ENCODE measurements at regions not wholly inside any gene's neighbourhood (a gene's known extent, or its start where the extent isn't known, plus 50 kb on each side); places are given as distances from the start of the nearest gene placed in this dataset.
"Not testable (repeated sequence)": the region's sequence is repeated elsewhere in the genome, so short reads cannot be mapped to it uniquely, and the experiment has no call there.

GRCh38 chr3:4897765-4898453 lies 81.3 kb upstream of the BHLHE40 start:
- no peak for DNase-seq

GRCh38 chr3:4898454-4899313 lies 80.6 kb upstream of the BHLHE40 start:
- DNase-seq = peak in 1 of 2 experiments; percentile 17

GRCh38 chr3:4899710-4900109 lies 79.5 kb upstream of the BHLHE40 start:
- no peak for DNase-seq

GRCh38 chr3:4900298-4900697 lies 78.9 kb upstream of the BHLHE40 start:
- DNase-seq = no peak

GRCh38 chr3:4904811-4905695 lies 74.2 kb upstream of the BHLHE40 start:
- peak; percentile 50 to 53 for DNase-seq

GRCh38 chr3:4906107-4906621 lies 73.1 kb upstream of the BHLHE40 start:
- no peak for DNase-seq

GRCh38 chr3:4907050-4907449 lies 72.2 kb upstream of the BHLHE40 start:
- DNase-seq = no peak

GRCh38 chr3:4907643-4908432 lies 71.4 kb upstream of the BHLHE40 start:
- DNase-seq = no peak

- DNase-seq = no peak
Measured at GRCh38 chr3:4908433-4909156, 70.6 kb upstream of the BHLHE40 start.

- no peak for DNase-seq
Measured at GRCh38 chr3:4914464-4914863, 64.8 kb upstream of the BHLHE40 start.

- DNase-seq = not testable (repeated sequence)
Measured at GRCh38 chr3:4921589-4921988, 57.6 kb upstream of the BHLHE40 start.

- no peak for DNase-seq
Measured at GRCh38 chr3:4926892-4927291, 52.3 kb upstream of the BHLHE40 start.

- DNase-seq = no peak
Measured at GRCh38 chr3:4928277-4928789, 50.9 kb upstream of the BHLHE40 start.
